ENCODE measurements at regions not wholly inside any gene's neighbourhood (a gene's known extent, or its start where the extent isn't known, plus 50 kb on each side); places are given as distances from the start of the nearest gene placed in this dataset.

- TF ChIP-seq CTCF (IDR thresholded peaks at IDR 0.05; ENCODE audit: low read depth, low read length) (no peak), POLR2A (IDR thresholded peaks at IDR 0.05; ENCODE audit: extremely low read depth, insufficient read length) (no peak), MYC (IDR thresholded peaks at IDR 0.05; ENCODE audit: low read depth, low read length) (no peak), MAX (IDR thresholded peaks at IDR 0.05; ENCODE audit: low read depth, low read length) (no peak)
Observed at GRCh38 chr5:85337435-85337834, 952.8 kb upstream of the EDIL3 start.

Data from NB4 (cell line).